ENCODE measurements at regions not wholly inside any gene's neighbourhood (a gene's known extent, or its start where the extent isn't known, plus 50 kb on each side); places are given as distances from the start of the nearest gene placed in this dataset.
"Not testable (repeated sequence)": the region's sequence is repeated elsewhere in the genome, so short reads cannot be mapped to it uniquely, and the experiment has no call there.

GRCh38 chr2:17355608-17356329, 162.5 kb downstream of the RAD51AP2 start:
- no peak for DNase-seq

GRCh38 chr2:17353263-17353662, 165.0 kb downstream of the RAD51AP2 start:
- DNase-seq = no peak

- DNase-seq = not testable (repeated sequence)
Measured at GRCh38 chr2:17342692-17343091, 175.5 kb downstream of the RAD51AP2 start.

- no peak for DNase-seq
Measured at GRCh38 chr2:17337507-17337906, 180.7 kb downstream of the RAD51AP2 start.

GRCh38 chr2:17336458-17336857, 181.8 kb downstream of the RAD51AP2 start:
- no peak for DNase-seq

- no peak for DNase-seq
Measured at GRCh38 chr2:17334300-17334699, 183.9 kb downstream of the RAD51AP2 start.

- DNase-seq = no peak
Measured at GRCh38 chr2:17331636-17332035, 186.6 kb downstream of the RAD51AP2 start.

- no peak for DNase-seq
Measured at GRCh38 chr2:17328161-17328560, 190.1 kb downstream of the RAD51AP2 start.

- DNase-seq = no peak
Measured at GRCh38 chr2:17327649-17328048, 190.6 kb downstream of the RAD51AP2 start.

GRCh38 chr2:17326717-17327116, 191.5 kb downstream of the RAD51AP2 start:
- no peak for DNase-seq

- DNase-seq = no peak
Measured at GRCh38 chr2:17323697-17324096, 194.5 kb downstream of the RAD51AP2 start.

GRCh38 chr2:17322461-17322860, 195.8 kb downstream of the RAD51AP2 start:
- DNase-seq = no peak

- no peak for DNase-seq
Measured at GRCh38 chr2:17319090-17319489, 199.2 kb downstream of the RAD51AP2 start.

GRCh38 chr2:17318013-17318412, 200.2 kb downstream of the RAD51AP2 start:
- no peak for DNase-seq

- no peak for DNase-seq
Measured at GRCh38 chr2:17317439-17317976, 200.7 kb downstream of the RAD51AP2 start.

- DNase-seq = no peak
Measured at GRCh38 chr2:17313261-17313660, 205.0 kb downstream of the RAD51AP2 start.

- DNase-seq = no peak
Measured at GRCh38 chr2:17311771-17312511, 206.3 kb downstream of the RAD51AP2 start.

- DNase-seq = no peak
Measured at GRCh38 chr2:17311106-17311619, 207.1 kb downstream of the RAD51AP2 start.

- DNase-seq = no peak
Measured at GRCh38 chr2:17309741-17310339, 208.4 kb downstream of the RAD51AP2 start.

GRCh38 chr2:17309181-17309580, 209.1 kb downstream of the RAD51AP2 start:
- DNase-seq = no peak

GRCh38 chr2:17306706-17307105, 211.5 kb downstream of the RAD51AP2 start:
- no peak for DNase-seq

GRCh38 chr2:17306219-17306618, 212.0 kb downstream of the RAD51AP2 start:
- no peak for DNase-seq

GRCh38 chr2:17303521-17303920, 214.7 kb downstream of the RAD51AP2 start:
- no peak for DNase-seq

GRCh38 chr2:17303054-17303453, 215.2 kb downstream of the RAD51AP2 start:
- no peak for DNase-seq
